Endothelial cell of umbilical vein (primary cell): ENCODE measurements at regions not wholly inside any gene's neighbourhood (a gene's known extent, or its start where the extent isn't known, plus 50 kb on each side); places are given as distances from the start of the nearest gene placed in this dataset.

Source experiments
- BruUV-seq: library from RNA; stranded (reverse); fragments of 400-500 nt; replicated peaks from 2 replicates; lab custom pipeline; 2021; lab: Mats Ljungman, UMichigan
- CTCF ChIA-PET: fragments of 300-600, 350-600 bp; sonication (Branson Sonifier 250); formaldehyde crosslinking; loops from one replicate; lab custom pipeline; 2021; ENCODE audit warnings: antibody characterized with exemption, inconsistent platforms; lab: Charles Lee
- POLR2A ChIA-PET: fragments of 300-600, 350-600 bp; sonication (Branson Sonifier 250); formaldehyde crosslinking; loops from one replicate; lab custom pipeline; 2021; ENCODE audit warnings: antibody characterized with exemption, inconsistent platforms; lab: Charles Lee
- DNase-seq: peaks from one replicate; pipeline ENCODE4 v3.0.0-alpha.2; 2011; ENCODE audit warnings: low read depth, low spot score
- FAIRE-seq: peaks from 2 replicates; lab custom pipeline; 2011; peaks lifted over from hg19 to GRCh38; lab: Jason Lieb, UNC
- H2AFZ ChIP-seq: 2 replicates; pipeline ENCODE4 v1.6.0; 2012; ENCODE audit warnings: low read depth, low read length, control low read depth, inconsistent platforms
- H3K27ac ChIP-seq: 2 replicates; pipeline ENCODE4 v1.5.1; 2011; ENCODE audit warnings: low read depth, mild to moderate bottlenecking, control low read depth, low read length, moderate library complexity; ENCODE audit not compliant: insufficient read depth
- H3K27me3 ChIP-seq, 2 experiments: 2 replicates each; pipeline versions ENCODE4 v1.6.0 to v1.6.1; 2011; ENCODE audit warnings: low read length in 2 of 2, mixed read lengths in 1 of 2; ENCODE audit not compliant: control insufficient read depth in 2 of 2, insufficient read depth in 2 of 2
- H3K36me3 ChIP-seq, 2 experiments: 2 replicates in 1 of 2; 3 replicates in 1 of 2; pipeline ENCODE4 v1.5.1; 2011; ENCODE audit warnings: low read length in 2 of 2, mild to moderate bottlenecking in 1 of 2, moderate library complexity in 1 of 2; ENCODE audit not compliant: control insufficient read depth in 2 of 2, insufficient read depth in 2 of 2; ENCODE audit errors: extremely low read depth in 1 of 2
- H3K4me1 ChIP-seq: 3 replicates; pipeline ENCODE4 v1.5.1; 2011; ENCODE audit warnings: mild to moderate bottlenecking, low read length; ENCODE audit not compliant: control insufficient read depth, insufficient read depth; ENCODE audit errors: extremely low read depth
- H3K4me2 ChIP-seq: 2 replicates; pipeline ENCODE4 v1.6.1; 2011; ENCODE audit warnings: low read length, control low read depth, mixed read lengths; ENCODE audit not compliant: insufficient read depth
- H3K4me3 ChIP-seq, 3 experiments: fragments of 200-600 bp in 1 of 3; sonication (generic), shearing (Covaris generic) in 1 of 3; replicated peaks in 1 of 3; 2 replicates each; pipeline ENCODE4 v1.5.1; 2011 to 2016; ENCODE audit warnings: control low read depth in 3 of 3, low read length in 3 of 3, mild to moderate bottlenecking in 2 of 3, inconsistent platforms in 1 of 3, low read depth in 1 of 3, moderate library complexity in 1 of 3; ENCODE audit not compliant: insufficient read depth in 1 of 3
- H3K79me2 ChIP-seq: 2 replicates; pipeline ENCODE4 v1.6.0; 2012; ENCODE audit warnings: low read length, inconsistent platforms; ENCODE audit not compliant: control insufficient read depth, insufficient read depth
- H3K9ac ChIP-seq: replicated peaks from 2 replicates; pipeline ENCODE3; 2011; ENCODE audit warnings: low read length, control low read depth; ENCODE audit not compliant: insufficient read depth; ENCODE audit errors: extremely low read depth
- H3K9me1 ChIP-seq: replicated peaks from 3 replicates; pipeline ENCODE4 v1.6.0; 2011; ENCODE audit warnings: mild to moderate bottlenecking, low read length; ENCODE audit not compliant: control insufficient read depth, insufficient read depth; ENCODE audit errors: extremely low read depth
- H3K9me3 ChIP-seq: replicated peaks from 2 replicates; pipeline ENCODE4 v1.5.1; 2012; ENCODE audit warnings: low read length, inconsistent platforms; ENCODE audit not compliant: control insufficient read depth, insufficient read depth
- H4K20me1 ChIP-seq: replicated peaks from 2 replicates; pipeline ENCODE3; 2011; ENCODE audit warnings: mild to moderate bottlenecking, low read length; ENCODE audit not compliant: control insufficient read depth, insufficient read depth; ENCODE audit errors: extremely low read depth
- CTCF ChIP-seq, 2 donors: IDR thresholded peaks; 1 replicate in 1 of 2; 2 replicates in 1 of 2; pipeline ENCODE4 v1.5.1; 2011; ENCODE audit warnings: low read length in 2 of 2, mild to moderate bottlenecking in 2 of 2, moderate library complexity in 2 of 2, control low read depth in 1 of 2, inconsistent platforms in 1 of 2, low read depth in 1 of 2; ENCODE audit not compliant: insufficient read depth in 1 of 2; ENCODE audit errors: extremely low read depth in 1 of 2
- EZH2 ChIP-seq: IDR thresholded peaks from 2 replicates; pipeline ENCODE4 v1.6.1; 2012; ENCODE audit warnings: borderline replicate concordance, low read depth, mild to moderate bottlenecking, moderate library complexity, low read length, inconsistent platforms; ENCODE audit not compliant: severe bottlenecking
- FOS ChIP-seq: IDR thresholded peaks from 2 replicates; pipeline ENCODE4 v1.6.1; 2011; ENCODE audit warnings: mild to moderate bottlenecking, low read length, moderate library complexity, borderline replicate concordance; ENCODE audit not compliant: insufficient read depth
- GATA2 ChIP-seq: IDR thresholded peaks from 2 replicates; pipeline ENCODE4 v1.7.0; 2011; ENCODE audit warnings: low read depth, mild to moderate bottlenecking, moderate library complexity, mixed read lengths, low read length; ENCODE audit not compliant: insufficient read length, insufficient read depth
- JUN ChIP-seq: IDR thresholded peaks from 2 replicates; pipeline ENCODE4 v1.6.1; 2011; ENCODE audit warnings: borderline replicate concordance, low read depth; ENCODE audit not compliant: insufficient read length, insufficient read depth
- MAX ChIP-seq: IDR thresholded peaks from 2 replicates; pipeline ENCODE4 v1.6.1; 2011; ENCODE audit not compliant: insufficient read depth, insufficient read length
- MYC ChIP-seq: IDR thresholded peaks from one replicate; pipeline ENCODE4 v1.6.1; 2011; ENCODE audit warnings: mild to moderate bottlenecking, low read depth, low read length
- POLR2A ChIP-seq: IDR thresholded peaks from 2 replicates; pipeline ENCODE4 v1.6.1; 2012; ENCODE audit warnings: low read depth, mild to moderate bottlenecking, control low read depth, low read length
- POLR2AphosphoS5 ChIP-seq: IDR thresholded peaks from 2 replicates; pipeline ENCODE4 v1.6.1; 2012; ENCODE audit warnings: low read depth, mild to moderate bottlenecking, control low read depth, low read length, moderate library complexity; ENCODE audit not compliant: insufficient read depth
- dilution Hi-C: fragments of 300-500 bp; cut with MboI; formaldehyde crosslinking; loops from one replicate; pipeline ENCODE4 v1.15.0; 2019; ENCODE audit warnings: low sequenced_read_pairs; ENCODE audit not compliant: extremely low pct_ligation_motif_present
- intact Hi-C: fragments of 100-400 bp; cut with micrococcal nuclease; formaldehyde crosslinking; loops from one replicate; pipeline ENCODE4 v1.10.0; 2022

- Histone ChIP-seq H3K36me3 (no peaks in the 10 kb centered on the region), H3K9me1 (no peaks in the 10 kb centered on the region), H3K4me3 (no peak overlapping the region), H3K27me3 (no peaks in the 10 kb centered on the region), H3K9me3 (peaks cover 4% of the 10 kb centered on the region), H3K4me1 (no peaks in the 10 kb centered on the region), H3K4me2 (no peak overlapping the region), H3K9ac (no peak overlapping the region), H3K79me2 (no peaks in the 10 kb centered on the region), H2AFZ (no peak overlapping the region), H3K27ac (no peak overlapping the region), H4K20me1 (no peaks in the 10 kb centered on the region)
- ChIA-PET POLR2A (no interaction called here), CTCF (no interaction called here)
- no peak for FAIRE-seq
- TF ChIP-seq CTCF (IDR thresholded peaks at IDR 0.05; ENCODE audit: extremely low read depth in 1 of 2, insufficient read depth in 1 of 2, low read depth in 1 of 2, low read length in 2 of 2) (no peak), GATA2 (no peak), POLR2A (no peak), MAX (no peak), POLR2AphosphoS5 (no peak), MYC (no peak), FOS (no peak), EZH2 (no peak), JUN (no peak)
- DNase-seq: no peak
- BruUV-seq: no TSS peak
- intact Hi-C loops (no loop called here), dilution Hi-C loops (no loop called here)
Observed at GRCh38 chr3:55167586-55168317, 239.9 kb upstream of the LRTM1 start.
